ENCODE measurements at regions not wholly inside any gene's neighbourhood (a gene's known extent, or its start where the extent isn't known, plus 50 kb on each side); places are given as distances from the start of the nearest gene placed in this dataset.
"Not testable (repeated sequence)": the region's sequence is repeated elsewhere in the genome, so short reads cannot be mapped to it uniquely, and the experiment has no call there.

GRCh38 chr6:144410059-144410458, 124.9 kb downstream of the UTRN start:
- peaks cover 3% of the 10 kb centered on the region for H3K9me3 ChIP-seq (ENCODE audit: severe bottlenecking)
- DNase-seq: no peak
- no peak overlapping the region for H3K27ac ChIP-seq
- no peaks in the 10 kb centered on the region for H3K36me3 ChIP-seq
- H3K27me3 ChIP-seq (ENCODE audit: insufficient read depth, low read depth, severe bottlenecking): no peaks in the 10 kb centered on the region
- TF ChIP-seq CTCF (IDR thresholded peaks at IDR 0.05; ENCODE audit: low read depth, low read length): no peak
- no peak overlapping the region for H3K4me3 ChIP-seq (ENCODE audit: low read depth, low read length)

- not testable (repeated sequence) for H3K27me3 ChIP-seq (ENCODE audit: insufficient read depth, low read depth, severe bottlenecking); H3K4me3 ChIP-seq (ENCODE audit: low read depth, low read length); H3K9me3 ChIP-seq (ENCODE audit: severe bottlenecking); DNase-seq; H3K27ac ChIP-seq; H3K36me3 ChIP-seq
Observed at GRCh38 chr6:144410574-144410973, 125.4 kb downstream of the UTRN start.

- no peak overlapping the region for H3K27ac ChIP-seq
Observed at GRCh38 chr6:144411531-144412165, 126.5 kb downstream of the UTRN start.

GRCh38 chr6:144413418-144413817, 128.3 kb downstream of the UTRN start:
- Histone ChIP-seq H3K4me3 (ENCODE audit: low read depth, low read length) (no peak overlapping the region), H3K27me3 (ENCODE audit: insufficient read depth, low read depth, severe bottlenecking) (no peaks in the 10 kb centered on the region), H3K36me3 (no peaks in the 10 kb centered on the region), H3K9me3 (ENCODE audit: severe bottlenecking) (peaks cover 3% of the 10 kb centered on the region), H3K27ac (no peak overlapping the region)
- no peak for TF ChIP-seq CTCF (IDR thresholded peaks at IDR 0.05; ENCODE audit: low read depth, low read length)
- DNase-seq: no peak

More at GRCh38 chr6:144411531-144412165, 126.5 kb downstream of the UTRN start:
- no peak for TF ChIP-seq CTCF (IDR thresholded peaks at IDR 0.05; ENCODE audit: low read depth, low read length)
- Histone ChIP-seq H3K36me3 (no peaks in the 10 kb centered on the region), H3K9me3 (ENCODE audit: severe bottlenecking) (peaks cover 3% of the 10 kb centered on the region), H3K27me3 (ENCODE audit: insufficient read depth, low read depth, severe bottlenecking) (no peaks in the 10 kb centered on the region), H3K4me3 (ENCODE audit: low read depth, low read length) (no peak overlapping the region)
- no peak for DNase-seq

- H3K9me3 ChIP-seq (ENCODE audit: severe bottlenecking): peaks cover 3% of the 10 kb centered on the region
- no peak for TF ChIP-seq CTCF (IDR thresholded peaks at IDR 0.05; ENCODE audit: low read depth, low read length)
- no peaks in the 10 kb centered on the region for H3K36me3 ChIP-seq
- DNase-seq: no peak
- no peaks in the 10 kb centered on the region for H3K27me3 ChIP-seq (ENCODE audit: insufficient read depth, low read depth, severe bottlenecking)
- no peak overlapping the region for H3K4me3 ChIP-seq (ENCODE audit: low read depth, low read length)
- H3K27ac ChIP-seq: no peak overlapping the region
Observed at GRCh38 chr6:144415014-144415413, 129.9 kb downstream of the UTRN start.

GRCh38 chr6:144415835-144416237, 130.7 kb downstream of the UTRN start:
- Histone ChIP-seq H3K27me3 (ENCODE audit: insufficient read depth, low read depth, severe bottlenecking) (no peaks in the 10 kb centered on the region), H3K9me3 (ENCODE audit: severe bottlenecking) (no peaks in the 10 kb centered on the region), H3K4me3 (ENCODE audit: low read depth, low read length) (no peak overlapping the region), H3K27ac (no peak overlapping the region), H3K36me3 (no peaks in the 10 kb centered on the region)
- no peak for TF ChIP-seq CTCF (IDR thresholded peaks at IDR 0.05; ENCODE audit: low read depth, low read length)
- no peak for DNase-seq

All from WERI-Rb-1 (cell line).